ENCODE measurements at regions not wholly inside any gene's neighbourhood (a gene's known extent, or its start where the extent isn't known, plus 50 kb on each side); places are given as distances from the start of the nearest gene placed in this dataset.

GRCh38 chr2:204061241-204061640 is 124.7 kb downstream of the ICOS start:
- WGBS, result 93% methylated on average over 4 of the region's 4 CpGs
- DNase-seq (ENCODE audit: extremely low spot score), result no peak
- Histone ChIP-seq H3K4me3 (ENCODE audit: low read depth, low read length) (no peak overlapping the region), H3K4me1 (ENCODE audit: insufficient read depth) (no peaks in the 10 kb centered on the region), H3K36me3 (ENCODE audit: insufficient read depth) (no peaks in the 10 kb centered on the region), H3K27ac (ENCODE audit: low read depth) (no peak overlapping the region)

GRCh38 chr2:204064119-204064518 is 127.6 kb downstream of the ICOS start:
- 97% methylated on average over 5 of the region's 5 CpGs for WGBS
- no peaks in the 10 kb centered on the region for H3K4me1 ChIP-seq (ENCODE audit: insufficient read depth)
- DNase-seq (ENCODE audit: extremely low spot score), result no peak
- H3K27ac ChIP-seq (ENCODE audit: low read depth), result no peak overlapping the region
- H3K4me3 ChIP-seq (ENCODE audit: low read depth, low read length), result no peak overlapping the region
- H3K36me3 ChIP-seq (ENCODE audit: insufficient read depth), result no peaks in the 10 kb centered on the region

DNA sequence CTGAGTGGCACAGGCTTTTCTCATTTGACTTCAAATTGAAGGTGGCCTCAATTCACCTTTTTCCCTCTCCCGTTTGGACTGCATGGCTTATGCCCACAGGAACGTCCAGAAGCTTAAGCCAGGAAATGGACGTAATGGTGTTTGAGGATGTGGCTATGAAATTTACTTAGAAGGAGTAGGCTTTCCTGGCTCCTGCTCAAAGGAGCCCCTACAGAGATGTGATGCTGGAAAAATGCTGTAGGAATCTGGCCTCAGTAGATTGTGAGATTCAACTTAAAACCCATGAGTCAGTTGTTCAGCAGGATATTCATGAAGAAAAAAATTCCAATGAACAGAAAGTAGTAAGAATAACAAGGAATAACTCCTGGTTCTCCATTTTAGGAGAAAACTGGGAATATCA is 129.0 kb downstream of the ICOS start:
- H3K4me3 ChIP-seq (ENCODE audit: low read depth, low read length), result no peak overlapping the region
- no peak overlapping the region for H3K27ac ChIP-seq (ENCODE audit: low read depth)
- DNase-seq (ENCODE audit: extremely low spot score), result no peak
- H3K36me3 ChIP-seq (ENCODE audit: insufficient read depth), result no peaks in the 10 kb centered on the region
- 53% methylated on average over 3 of the region's 3 CpGs for WGBS
- H3K4me1 ChIP-seq (ENCODE audit: insufficient read depth), result no peaks in the 10 kb centered on the region

GRCh38 chr2:204066051-204066450 is 129.5 kb downstream of the ICOS start:
- no peaks in the 10 kb centered on the region for H3K36me3 ChIP-seq (ENCODE audit: insufficient read depth)
- no peak overlapping the region for H3K27ac ChIP-seq (ENCODE audit: low read depth)
- H3K4me3 ChIP-seq (ENCODE audit: low read depth, low read length), result no peak overlapping the region
- WGBS, result 36% methylated on average over 1 of the region's 1 CpG
- no peak for DNase-seq (ENCODE audit: extremely low spot score)
- H3K4me1 ChIP-seq (ENCODE audit: insufficient read depth), result no peaks in the 10 kb centered on the region

- Histone ChIP-seq H3K4me1 (ENCODE audit: insufficient read depth) (no peaks in the 10 kb centered on the region), H3K36me3 (ENCODE audit: insufficient read depth) (no peaks in the 10 kb centered on the region), H3K4me3 (ENCODE audit: low read depth, low read length) (no peak overlapping the region), H3K27ac (ENCODE audit: low read depth) (no peak overlapping the region)
- 49% methylated on average over 7 of the region's 7 CpGs for WGBS
- DNase-seq (ENCODE audit: extremely low spot score), result no peak
These were observed 133.2 kb downstream of the ICOS start for GRCh38 chr2:204069804-204070203.

DNA sequence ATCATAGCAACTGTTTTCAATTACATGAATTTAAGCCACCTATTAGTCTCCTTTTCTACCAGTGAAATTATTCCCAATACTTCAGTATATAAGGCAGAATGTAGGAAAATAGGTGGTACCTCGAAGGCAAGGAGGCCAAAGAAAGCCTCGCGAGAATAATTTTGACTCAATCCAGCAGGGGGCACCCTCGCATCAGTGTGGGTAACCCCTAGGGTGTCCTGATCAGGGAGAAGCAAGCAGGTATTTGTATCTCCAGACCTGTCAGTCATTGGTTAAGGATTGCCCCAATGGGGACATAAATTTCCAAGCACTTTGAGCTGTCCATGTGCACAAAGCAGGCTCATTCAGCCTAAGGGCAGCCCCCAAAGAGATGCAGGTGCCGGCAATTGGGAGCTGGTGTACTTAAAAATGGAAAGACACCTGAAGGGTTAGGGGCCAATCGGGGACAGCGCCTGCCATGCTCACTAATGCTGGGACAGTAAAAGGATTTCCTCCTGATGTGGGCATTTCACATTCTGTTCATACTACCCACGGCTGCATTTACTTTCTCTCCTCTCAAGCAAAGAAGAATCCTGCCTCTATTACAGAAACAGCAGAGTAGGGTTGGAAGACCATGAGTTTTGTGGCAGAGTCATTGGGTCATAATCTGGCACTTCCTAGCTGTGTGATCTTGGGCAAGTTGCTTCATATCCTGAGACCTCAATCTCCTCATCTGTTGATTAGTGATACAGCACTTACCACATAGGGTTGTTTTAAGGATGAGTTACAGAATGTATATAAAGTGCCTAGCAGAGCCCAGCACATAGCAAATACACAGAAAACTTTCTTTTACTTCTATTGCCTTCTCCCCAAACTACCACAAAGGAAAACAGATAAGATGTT is 136.1 kb downstream of the ICOS start:
- WGBS, result 80% methylated on average over 8 of the region's 8 CpGs
- no peak overlapping the region for H3K4me3 ChIP-seq (ENCODE audit: low read depth, low read length)
- H3K4me1 ChIP-seq (ENCODE audit: insufficient read depth), result no peaks in the 10 kb centered on the region
- no peak overlapping the region for H3K27ac ChIP-seq (ENCODE audit: low read depth)
- DNase-seq (ENCODE audit: extremely low spot score), result no peak
- no peaks in the 10 kb centered on the region for H3K36me3 ChIP-seq (ENCODE audit: insufficient read depth)

GRCh38 chr2:204074456-204074855 is 137.9 kb downstream of the ICOS start:
- no peaks in the 10 kb centered on the region for H3K36me3 ChIP-seq (ENCODE audit: insufficient read depth)
- no peak overlapping the region for H3K4me3 ChIP-seq (ENCODE audit: low read depth, low read length)
- no peaks in the 10 kb centered on the region for H3K4me1 ChIP-seq (ENCODE audit: insufficient read depth)
- peak; percentile 64 for DNase-seq (ENCODE audit: extremely low spot score)
- WGBS, result 44% methylated on average over 1 of the region's 1 CpG
- no peak overlapping the region for H3K27ac ChIP-seq (ENCODE audit: low read depth)

DNA sequence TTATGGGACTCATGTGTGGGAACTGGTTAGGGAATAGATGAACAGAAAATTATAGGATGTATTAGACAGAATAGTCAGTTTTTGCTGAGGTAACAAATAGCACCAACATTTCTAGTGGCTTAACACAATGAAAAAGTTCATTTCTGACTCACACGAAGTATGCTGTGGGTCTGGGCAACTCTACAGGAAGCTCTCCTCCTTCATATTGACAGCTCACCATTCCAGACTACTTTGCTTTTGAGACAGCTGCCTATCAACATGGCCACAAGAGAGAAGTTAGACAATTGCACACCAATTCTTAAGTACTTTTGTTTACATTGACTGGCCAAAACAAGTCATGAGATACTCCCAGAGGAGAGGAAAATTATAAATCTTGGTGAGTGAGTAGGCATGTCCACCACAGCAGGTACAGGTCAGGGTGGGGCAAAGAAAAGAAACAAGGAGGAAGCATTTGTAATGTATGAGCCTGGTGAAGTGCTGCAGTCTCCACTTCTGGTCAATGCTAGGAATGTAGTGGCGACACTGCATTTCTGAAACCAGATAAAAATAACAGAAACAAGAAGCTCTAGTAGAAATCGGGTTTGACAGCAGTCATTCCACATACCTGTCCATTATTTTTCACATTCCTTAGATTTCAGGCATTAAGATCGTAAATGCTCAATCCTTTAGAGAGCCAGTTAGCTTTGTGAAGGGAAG is 141.6 kb downstream of the ICOS start:
- no peaks in the 10 kb centered on the region for H3K4me1 ChIP-seq (ENCODE audit: insufficient read depth)
- H3K4me3 ChIP-seq (ENCODE audit: low read depth, low read length), result no peak overlapping the region
- DNase-seq (ENCODE audit: extremely low spot score), result no peak
- H3K27ac ChIP-seq (ENCODE audit: low read depth), result no peak overlapping the region
- 91% methylated on average over 4 of the region's 4 CpGs for WGBS
- no peaks in the 10 kb centered on the region for H3K36me3 ChIP-seq (ENCODE audit: insufficient read depth)

GRCh38 chr2:204081487-204082425 is 145.2 kb downstream of the ICOS start:
- no peak overlapping the region for H3K4me3 ChIP-seq (ENCODE audit: low read depth, low read length)
- no peak for DNase-seq (ENCODE audit: extremely low spot score)

DNA sequence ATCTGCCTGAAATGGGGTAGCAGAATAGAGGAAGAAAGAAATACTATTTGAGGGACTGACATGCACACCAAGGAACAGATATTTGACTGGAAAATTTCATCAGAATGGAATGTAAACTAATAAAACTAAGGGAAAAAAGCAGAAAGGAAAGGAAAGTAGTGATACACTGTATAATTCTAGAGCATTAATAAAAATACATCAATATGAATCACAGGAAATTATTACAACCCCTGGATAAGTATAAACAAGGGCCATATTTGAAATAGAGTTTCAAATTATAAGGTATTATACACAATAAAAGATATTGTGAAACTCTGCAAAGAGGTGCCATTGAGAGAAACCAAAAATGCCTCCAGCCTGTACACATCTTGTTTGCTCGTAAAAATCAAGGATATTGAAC is 149.6 kb downstream of the ICOS start:
- WGBS, result 45% methylated on average over 1 of the region's 1 CpG
- DNase-seq (ENCODE audit: extremely low spot score), result no peak
- Histone ChIP-seq H3K4me3 (ENCODE audit: low read depth, low read length) (no peak overlapping the region), H3K36me3 (ENCODE audit: insufficient read depth) (no peaks in the 10 kb centered on the region), H3K4me1 (ENCODE audit: insufficient read depth) (no peaks in the 10 kb centered on the region), H3K27ac (ENCODE audit: low read depth) (no peak overlapping the region)

More at GRCh38 chr2:204081487-204082425, 145.2 kb downstream of the ICOS start:
- 94% methylated on average over 12 of the region's 12 CpGs for WGBS
- no peak overlapping the region for H3K27ac ChIP-seq (ENCODE audit: low read depth)
- H3K4me1 ChIP-seq (ENCODE audit: insufficient read depth), result no peaks in the 10 kb centered on the region
- no peaks in the 10 kb centered on the region for H3K36me3 ChIP-seq (ENCODE audit: insufficient read depth)

- Histone ChIP-seq H3K4me1 (ENCODE audit: insufficient read depth) (no peaks in the 10 kb centered on the region), H3K27ac (ENCODE audit: low read depth) (no peak overlapping the region), H3K4me3 (ENCODE audit: low read depth, low read length) (no peak overlapping the region), H3K36me3 (ENCODE audit: insufficient read depth) (no peaks in the 10 kb centered on the region)
- WGBS, result 96% methylated on average over 2 of the region's 2 CpGs
- DNase-seq (ENCODE audit: extremely low spot score), result no peak
These were observed 152.5 kb downstream of the ICOS start for GRCh38 chr2:204089105-204089504.

- Histone ChIP-seq H3K4me1 (ENCODE audit: insufficient read depth) (no peaks in the 10 kb centered on the region), H3K27ac (ENCODE audit: low read depth) (no peak overlapping the region), H3K4me3 (ENCODE audit: low read depth, low read length) (no peak overlapping the region), H3K36me3 (ENCODE audit: insufficient read depth) (no peaks in the 10 kb centered on the region)
- WGBS, result 46% methylated on average over 4 of the region's 4 CpGs
- no peak for DNase-seq (ENCODE audit: extremely low spot score)
These were observed 153.0 kb downstream of the ICOS start for GRCh38 chr2:204089574-204089973.

- WGBS, result 29% methylated on average over 3 of the region's 3 CpGs
- Histone ChIP-seq H3K27ac (ENCODE audit: low read depth) (no peak overlapping the region), H3K36me3 (ENCODE audit: insufficient read depth) (no peaks in the 10 kb centered on the region), H3K4me1 (ENCODE audit: insufficient read depth) (no peaks in the 10 kb centered on the region), H3K4me3 (ENCODE audit: low read depth, low read length) (no peak overlapping the region)
- no peak for DNase-seq (ENCODE audit: extremely low spot score)
These were observed 153.5 kb downstream of the ICOS start for GRCh38 chr2:204090021-204090420.
